ENCODE measurements at regions not wholly inside any gene's neighbourhood (a gene's known extent, or its start where the extent isn't known, plus 50 kb on each side); places are given as distances from the start of the nearest gene placed in this dataset.

GRCh38 chr2:151178207-151178606 is 83.5 kb downstream of the RBM43 start:
- no peaks in the 10 kb centered on the region for H3K27me3 ChIP-seq
- DNase-seq, result no peak
- no peak overlapping the region for H3K4me3 ChIP-seq
- no peak for TF ChIP-seq POLR2A (IDR thresholded peaks at IDR 0.05)
- TF ChIP-seq CTCF (IDR thresholded peaks at IDR 0.05), result no peak
- 84 to 91% methylated on average over 5 of the region's 5 CpGs for WGBS, 2 donors
- H3K27ac ChIP-seq, result no peak overlapping the region
- intact Hi-C loops (cut with DNase I; ENCODE audit: low total_unique reads), result no loop called here
- no peaks in the 10 kb centered on the region for H3K9me3 ChIP-seq
- no peaks in the 10 kb centered on the region for H3K4me1 ChIP-seq
- no peaks in the 10 kb centered on the region for H3K36me3 ChIP-seq (ENCODE audit: low read depth, missing control alignments)

- Histone ChIP-seq H3K4me1 (no peaks in the 10 kb centered on the region), H3K36me3 (ENCODE audit: low read depth, missing control alignments) (no peaks in the 10 kb centered on the region), H3K27ac (no peak overlapping the region), H3K4me3 (no peak overlapping the region), H3K9me3 (no peaks in the 10 kb centered on the region), H3K27me3 (no peaks in the 10 kb centered on the region)
- DNase-seq, result no peak
- TF ChIP-seq CTCF (IDR thresholded peaks at IDR 0.05) (no peak), POLR2A (IDR thresholded peaks at IDR 0.05) (no peak)
- 95 to 99% methylated on average over 4 of the region's 4 CpGs for WGBS, 2 donors
- intact Hi-C loops (cut with DNase I; ENCODE audit: low total_unique reads), result no loop called here
These were observed 83.9 kb downstream of the RBM43 start for GRCh38 chr2:151177756-151178155.

GRCh38 chr2:151176661-151177060 is 85.0 kb downstream of the RBM43 start:
- H3K27ac ChIP-seq, result no peak overlapping the region
- WGBS, 2 donors, result 87 to 88% methylated on average over 3 of the region's 3 CpGs

GRCh38 chr2:151175864-151176263 is 85.8 kb downstream of the RBM43 start:
- H3K36me3 ChIP-seq (ENCODE audit: low read depth, missing control alignments), result no peaks in the 10 kb centered on the region
- no peak overlapping the region for H3K4me3 ChIP-seq
- no peaks in the 10 kb centered on the region for H3K4me1 ChIP-seq
- no peak for DNase-seq
- TF ChIP-seq POLR2A (IDR thresholded peaks at IDR 0.05), result no peak
- TF ChIP-seq CTCF (IDR thresholded peaks at IDR 0.05), result no peak
- no peak overlapping the region for H3K27ac ChIP-seq
- intact Hi-C loops (cut with DNase I; ENCODE audit: low total_unique reads), result no loop called here
- WGBS, 2 donors, result 65 to 72% methylated on average over 4 to 5 of the region's 5 CpGs
- H3K9me3 ChIP-seq, result no peaks in the 10 kb centered on the region
- no peaks in the 10 kb centered on the region for H3K27me3 ChIP-seq

More at GRCh38 chr2:151176661-151177060, 85.0 kb downstream of the RBM43 start:
- Histone ChIP-seq H3K4me3 (no peak overlapping the region), H3K36me3 (ENCODE audit: low read depth, missing control alignments) (no peaks in the 10 kb centered on the region), H3K4me1 (no peaks in the 10 kb centered on the region), H3K27me3 (no peaks in the 10 kb centered on the region), H3K9me3 (no peaks in the 10 kb centered on the region)
- no peak for TF ChIP-seq POLR2A (IDR thresholded peaks at IDR 0.05)
- TF ChIP-seq CTCF (IDR thresholded peaks at IDR 0.05), result no peak
- intact Hi-C loops (cut with DNase I; ENCODE audit: low total_unique reads), result no loop called here
- DNase-seq, result no peak

- WGBS, 2 donors, result 93 to 98% methylated on average over 2 of the region's 2 CpGs
- Histone ChIP-seq H3K4me3 (no peak overlapping the region), H3K27ac (no peak overlapping the region), H3K27me3 (no peaks in the 10 kb centered on the region), H3K9me3 (no peaks in the 10 kb centered on the region), H3K36me3 (ENCODE audit: low read depth, missing control alignments) (no peaks in the 10 kb centered on the region), H3K4me1 (no peaks in the 10 kb centered on the region)
- DNase-seq, result no peak
- intact Hi-C loops (cut with DNase I; ENCODE audit: low total_unique reads), result no loop called here
- no peak for TF ChIP-seq POLR2A (IDR thresholded peaks at IDR 0.05)
- no peak for TF ChIP-seq CTCF (IDR thresholded peaks at IDR 0.05)
These were observed 87.5 kb downstream of the RBM43 start for GRCh38 chr2:151174127-151174526.

Measured in testis (tissue), 2 donors.